DMS53 treated with DMSO at 0.1 percent for 48 hours (cell line): ENCODE measurements at regions not wholly inside any gene's neighbourhood (a gene's known extent, or its start where the extent isn't known, plus 50 kb on each side); places are given as distances from the start of the nearest gene placed in this dataset.
"Not testable (repeated sequence)": the region's sequence is repeated elsewhere in the genome, so short reads cannot be mapped to it uniquely, and the experiment has no call there.

Source experiments
- DNase-seq: peaks from one replicate; lab custom pipeline; 2025; ENCODE audit not compliant: unreplicated experiment; lab: John Stamatoyannopoulos, UW

DNA sequence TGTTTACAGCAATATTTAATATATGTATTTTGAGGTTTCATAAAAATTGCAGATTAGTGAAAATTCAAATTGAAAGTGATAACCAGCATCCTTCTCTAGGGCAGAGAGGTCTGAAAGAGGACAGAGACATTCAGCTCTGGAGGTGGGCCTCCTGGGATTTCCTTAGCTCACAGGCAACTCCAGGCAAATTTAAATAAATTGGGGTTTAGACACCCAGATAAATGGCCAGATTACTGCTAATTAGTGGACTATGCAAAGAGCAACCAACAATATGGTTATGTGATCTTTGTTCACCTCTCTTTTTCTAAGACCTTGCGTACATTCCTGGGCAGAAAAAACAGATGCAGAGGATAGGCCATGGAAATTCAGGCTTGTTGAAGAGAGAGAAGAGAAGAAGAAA lies 1282.8 kb upstream of the ACVR2A start:
- DNase-seq: no peak

DNA sequence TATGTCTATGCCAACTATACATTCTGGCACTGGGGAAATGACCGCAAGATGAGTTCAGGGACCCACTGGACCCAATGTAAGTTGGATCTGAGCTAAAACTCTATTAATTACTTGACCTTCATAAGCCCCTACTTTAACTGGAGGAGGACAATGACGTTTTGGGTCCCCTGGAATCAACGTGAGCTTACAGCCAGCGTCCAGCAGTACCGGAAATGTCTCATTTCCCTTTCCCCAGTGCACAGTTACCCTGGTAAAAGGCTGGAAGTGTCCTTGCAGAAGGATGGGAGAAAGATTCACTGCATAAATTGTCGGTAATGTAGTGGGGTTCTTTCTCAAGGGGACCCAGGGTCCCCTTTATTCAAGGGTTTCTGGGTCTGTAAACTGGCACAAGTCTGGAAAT lies 1297.6 kb upstream of the ACVR2A start:
- no peak for DNase-seq

DNA sequence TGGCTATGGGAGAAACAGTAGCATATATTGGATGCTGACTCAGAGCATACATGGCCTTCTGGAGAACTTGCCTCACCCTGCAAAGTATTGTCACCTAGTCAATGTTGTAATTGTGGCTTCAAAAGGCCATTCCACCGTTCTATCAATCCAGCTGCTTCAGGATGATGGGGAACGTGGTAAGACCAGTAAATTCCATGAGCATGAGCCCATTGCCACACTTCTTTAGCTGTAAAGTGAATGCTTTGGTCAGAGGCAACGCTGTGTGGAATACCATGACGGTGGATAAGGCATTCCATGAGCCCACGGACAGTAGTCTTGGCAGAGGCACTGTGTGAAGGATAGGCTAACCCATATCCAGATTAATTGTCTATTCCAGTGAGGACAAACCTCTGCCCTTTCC lies 1300.1 kb upstream of the ACVR2A start:
- DNase-seq: no peak

DNA sequence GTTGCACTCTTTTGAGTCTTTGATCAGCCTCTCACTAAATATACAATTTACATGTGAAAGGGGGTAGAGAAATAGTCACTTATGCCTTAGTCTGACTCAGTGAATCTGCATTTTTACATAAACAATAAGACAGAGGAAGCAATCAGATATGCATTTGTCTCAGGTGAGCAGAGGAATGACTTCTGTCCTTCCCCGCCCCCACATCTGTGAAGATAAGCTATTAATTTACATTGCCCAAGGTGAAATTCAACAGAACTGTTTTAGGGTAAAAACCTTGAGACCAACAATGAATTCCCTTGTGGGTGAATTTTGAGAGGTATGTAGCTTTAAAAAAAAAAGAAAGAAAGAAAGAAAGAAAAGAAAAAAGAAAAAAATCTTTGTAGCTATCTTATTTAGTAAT lies 1302.9 kb upstream of the ACVR2A start:
- DNase-seq: no peak

DNA sequence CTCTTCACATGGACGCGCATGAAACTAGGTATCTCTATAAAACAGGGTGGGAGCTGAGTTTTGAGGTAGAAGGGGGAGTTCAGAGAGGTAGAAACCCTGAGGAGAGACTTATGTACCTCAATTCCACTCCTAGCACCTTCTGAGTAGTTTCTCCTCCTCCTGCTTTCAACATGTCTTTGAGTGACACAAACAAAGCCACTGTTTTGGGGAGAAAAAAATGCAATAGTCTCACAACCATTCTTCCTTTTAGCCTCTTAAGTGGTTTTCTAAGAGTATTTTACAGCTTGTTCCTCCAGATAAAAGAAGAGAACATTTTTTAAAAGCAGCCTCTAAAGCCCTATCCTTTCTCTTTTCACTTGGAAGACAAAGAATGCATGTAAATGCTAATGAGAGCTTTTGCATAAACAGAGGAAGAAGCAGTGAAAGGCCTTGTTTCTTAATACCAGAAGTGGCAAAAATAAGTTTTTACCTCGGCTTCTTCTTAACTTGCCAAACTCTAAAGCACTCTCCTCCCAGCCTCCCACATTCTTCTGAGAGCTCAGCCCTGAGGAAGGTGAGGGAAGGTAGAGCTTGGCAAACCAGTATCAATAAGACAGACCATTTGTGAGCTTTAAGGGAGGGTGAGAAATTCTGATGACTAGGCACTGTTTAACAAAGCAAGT lies 1304.4 kb upstream of the ACVR2A start:
- no peak for DNase-seq

DNA sequence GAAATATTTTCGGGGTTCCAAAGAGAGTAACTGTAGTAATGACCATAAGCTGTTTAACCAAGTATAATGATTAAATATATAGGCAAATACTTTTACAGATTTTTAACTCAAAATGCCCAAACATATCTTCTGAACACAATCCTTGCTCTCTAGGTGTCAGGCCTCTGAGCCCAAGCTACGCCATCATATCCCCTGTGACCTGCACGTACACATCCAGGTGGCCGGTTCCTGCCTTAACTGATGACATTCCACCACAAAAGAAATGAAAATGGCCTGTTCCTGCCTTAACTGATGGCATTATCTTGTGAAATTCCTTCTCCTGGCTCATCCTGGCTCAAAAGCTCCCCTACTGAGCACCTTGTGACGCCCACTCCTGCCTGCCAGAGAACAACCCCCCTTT lies 1305.1 kb upstream of the ACVR2A start:
- not testable (repeated sequence) for DNase-seq

DNA sequence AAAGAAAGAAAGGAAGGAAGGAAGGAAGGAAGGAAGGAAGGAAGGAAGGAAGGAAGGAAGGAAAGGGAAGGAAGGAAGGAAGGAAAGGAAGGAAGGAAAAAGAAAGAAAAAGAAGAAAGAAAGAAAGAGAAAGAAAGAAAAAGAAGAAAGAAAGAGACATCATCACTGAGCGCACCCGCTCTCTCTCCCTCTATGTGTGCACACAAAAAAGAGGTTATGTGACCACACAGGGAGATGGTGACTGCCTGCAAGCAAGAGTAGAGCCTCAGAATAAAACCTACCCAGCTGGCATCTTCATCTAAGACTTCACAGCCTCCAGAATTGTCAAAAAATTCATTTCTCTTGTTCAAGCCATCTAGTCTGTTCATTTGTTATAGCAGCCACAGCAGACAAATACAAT lies 1307.4 kb upstream of the ACVR2A start:
- DNase-seq: no peak

DNA sequence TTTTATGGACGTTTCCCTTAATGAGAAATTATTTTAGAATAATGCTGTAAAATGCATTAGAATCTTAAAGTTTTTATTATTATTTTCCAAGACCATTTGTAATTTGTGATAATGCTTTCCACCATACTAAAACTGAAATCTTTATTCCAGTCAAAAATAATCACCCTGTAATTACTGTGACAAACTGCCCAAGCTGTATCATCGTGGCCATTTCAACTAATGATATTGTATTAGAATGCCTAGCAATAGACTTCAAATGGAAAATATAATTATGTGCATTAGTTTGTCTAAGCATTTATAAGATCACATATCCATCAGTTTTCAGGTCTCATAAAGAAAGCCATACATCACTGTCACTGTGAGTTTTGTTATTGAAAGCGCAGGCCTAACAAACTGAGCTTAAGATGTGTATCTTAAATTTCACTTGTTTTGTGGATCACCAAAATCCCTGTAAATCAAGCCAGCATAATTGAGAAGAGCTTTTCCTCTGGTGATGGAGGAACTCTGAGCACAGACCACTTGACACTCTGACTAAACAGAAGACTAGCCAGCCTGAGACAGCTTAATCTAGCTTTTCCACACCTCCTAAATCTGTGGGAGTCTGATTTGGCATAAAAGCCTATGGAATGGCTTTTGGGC lies 1312.2 kb upstream of the ACVR2A start:
- no peak for DNase-seq

DNA sequence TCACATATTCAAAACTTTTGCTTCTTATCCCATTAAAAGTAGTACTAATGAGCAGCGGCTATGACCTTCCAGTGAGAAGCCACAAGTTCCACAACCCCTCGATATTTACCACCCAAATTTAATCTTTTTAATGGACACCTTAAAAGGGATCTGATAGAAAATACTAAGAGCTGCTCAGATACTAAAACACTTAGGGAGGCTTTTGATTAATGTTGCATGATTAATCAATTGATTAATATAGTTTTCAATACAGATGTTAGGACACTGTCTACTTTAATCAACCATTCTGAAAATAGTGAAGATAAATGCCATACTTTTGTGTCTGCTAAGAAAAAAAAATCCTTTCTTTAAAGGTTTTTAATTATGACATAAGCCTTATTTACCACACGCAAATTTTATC lies 1312.8 kb upstream of the ACVR2A start:
- no peak for DNase-seq

DNA sequence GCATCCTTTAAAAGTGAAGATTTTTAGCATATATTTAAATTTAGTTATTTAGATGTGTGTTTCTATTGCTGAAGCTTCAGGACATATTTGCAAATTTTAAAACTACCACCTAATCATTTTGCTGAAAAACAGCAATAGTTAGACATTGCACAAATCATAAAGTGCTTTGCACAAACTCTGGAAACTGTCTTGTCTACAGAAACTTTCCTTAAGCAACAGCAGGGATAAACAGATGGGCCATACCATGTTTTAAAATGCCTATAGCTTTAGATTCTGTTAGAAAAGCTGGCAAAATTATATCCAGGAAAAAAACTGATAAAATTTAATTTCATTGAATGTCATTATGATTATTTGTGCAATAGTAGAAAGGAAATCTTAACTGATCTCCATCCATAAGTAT lies 1313.9 kb upstream of the ACVR2A start:
- no peak for DNase-seq

DNA sequence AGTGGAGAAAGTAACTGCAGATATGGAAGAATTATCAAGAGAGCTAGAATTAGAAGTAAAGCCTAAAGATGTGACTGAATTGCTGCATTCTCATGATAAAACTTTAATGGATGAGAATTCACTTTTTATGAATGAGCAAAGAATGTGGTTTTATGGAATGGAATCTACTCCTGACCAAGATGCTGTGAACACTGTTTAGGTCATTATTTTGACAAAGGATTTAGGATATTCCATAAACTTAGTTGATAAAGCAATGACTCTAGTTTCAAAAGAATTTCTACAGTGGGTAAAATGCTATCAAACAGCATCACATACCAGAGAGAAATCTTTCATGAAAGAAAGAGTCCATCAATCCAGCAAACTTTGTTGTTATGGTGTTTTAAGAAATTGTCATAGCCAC lies 1317.7 kb upstream of the ACVR2A start:
- no peak for DNase-seq

DNA sequence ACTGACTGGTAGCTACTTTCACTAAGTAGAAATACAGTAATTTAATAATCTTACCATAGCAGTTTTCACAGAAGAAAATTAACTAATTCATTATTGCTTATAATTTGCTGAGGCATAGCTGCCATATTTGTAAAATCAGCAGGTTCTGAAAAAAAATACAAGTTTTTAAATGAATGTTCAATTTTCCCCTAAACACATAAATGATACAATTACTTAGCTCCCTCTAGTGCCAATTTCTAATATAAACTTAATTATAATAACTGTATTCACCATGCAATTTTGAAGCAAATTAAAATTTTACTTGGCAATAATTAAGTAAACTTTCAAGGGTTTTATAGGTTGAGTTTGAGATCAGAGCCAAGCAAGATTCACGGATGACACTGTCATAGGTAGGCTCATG lies 1321.6 kb upstream of the ACVR2A start:
- DNase-seq: no peak

DNA sequence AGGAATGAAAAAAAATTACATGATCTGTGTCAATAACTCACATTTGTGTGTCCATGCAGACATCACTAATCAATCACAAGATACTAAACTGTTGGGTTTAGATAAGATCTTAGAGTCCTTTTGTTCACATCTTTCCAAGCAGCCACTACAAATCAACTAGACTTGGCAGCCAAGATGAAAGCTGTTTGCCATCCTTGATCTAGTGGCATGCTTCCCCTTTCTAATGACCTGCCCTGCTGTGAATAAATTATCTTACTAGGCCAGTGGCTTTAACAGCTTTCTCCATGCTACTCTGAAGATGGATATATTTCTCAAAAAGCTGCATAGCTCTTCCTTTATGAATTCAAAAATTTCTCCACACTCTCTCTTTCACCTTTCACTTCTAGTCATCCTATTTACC lies 1338.0 kb upstream of the ACVR2A start:
- no peak for DNase-seq

DNA sequence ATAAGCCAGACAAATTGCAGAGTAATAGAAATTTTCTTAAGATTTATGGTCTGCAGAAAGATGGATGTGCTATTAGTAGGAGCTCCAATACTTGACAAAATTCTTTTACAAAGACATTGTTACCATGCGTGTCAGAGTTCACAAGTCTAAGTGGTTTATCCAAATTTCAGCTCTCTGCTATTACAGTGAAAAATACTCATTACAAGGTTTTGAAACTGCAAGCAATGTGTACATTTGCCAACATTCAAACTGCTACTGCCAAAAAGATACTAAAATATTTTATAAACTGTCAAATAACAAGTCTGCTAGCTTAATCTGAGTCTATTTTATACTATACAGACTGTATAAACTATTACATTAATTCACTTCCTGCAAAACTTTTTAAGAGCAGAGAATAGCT lies 1341.5 kb upstream of the ACVR2A start:
- no peak for DNase-seq

DNA sequence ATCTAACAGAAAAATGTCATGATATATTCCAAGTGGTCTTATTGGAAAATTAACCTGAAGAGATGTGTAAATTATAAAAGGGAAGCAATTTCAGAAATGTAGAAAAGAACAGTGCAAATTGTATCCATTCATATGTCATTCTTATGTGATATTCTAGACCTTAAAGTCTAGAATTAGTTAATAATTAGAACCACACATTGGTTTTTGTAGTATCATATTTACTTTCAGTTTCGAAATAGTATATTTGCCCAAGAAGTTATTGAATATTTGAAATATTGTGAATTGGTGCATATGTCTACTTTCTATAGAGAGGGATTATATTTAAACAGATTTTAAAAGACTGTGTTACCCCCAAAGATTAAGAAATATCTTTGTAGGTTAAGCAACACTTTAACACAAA lies 1348.6 kb upstream of the ACVR2A start:
- DNase-seq: no peak

DNA sequence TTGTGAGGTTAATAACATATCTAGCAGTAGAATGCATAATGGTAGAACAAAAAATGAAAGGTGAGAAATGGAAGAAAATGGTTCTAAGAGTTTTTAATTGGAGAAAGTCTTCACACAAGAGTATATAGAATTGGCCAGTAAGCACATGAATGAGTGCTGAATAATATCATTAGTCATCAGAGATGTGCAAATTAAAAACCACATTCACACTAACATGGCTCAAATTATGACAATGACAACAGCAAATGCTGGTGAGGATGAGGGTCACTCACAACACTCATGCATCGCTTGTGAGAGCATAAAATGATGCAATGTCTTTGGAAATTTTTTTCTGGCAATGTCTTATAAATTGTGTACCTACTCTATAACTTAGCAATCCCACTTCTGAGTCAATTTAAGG lies 1355.4 kb upstream of the ACVR2A start:
- DNase-seq: no peak

DNA sequence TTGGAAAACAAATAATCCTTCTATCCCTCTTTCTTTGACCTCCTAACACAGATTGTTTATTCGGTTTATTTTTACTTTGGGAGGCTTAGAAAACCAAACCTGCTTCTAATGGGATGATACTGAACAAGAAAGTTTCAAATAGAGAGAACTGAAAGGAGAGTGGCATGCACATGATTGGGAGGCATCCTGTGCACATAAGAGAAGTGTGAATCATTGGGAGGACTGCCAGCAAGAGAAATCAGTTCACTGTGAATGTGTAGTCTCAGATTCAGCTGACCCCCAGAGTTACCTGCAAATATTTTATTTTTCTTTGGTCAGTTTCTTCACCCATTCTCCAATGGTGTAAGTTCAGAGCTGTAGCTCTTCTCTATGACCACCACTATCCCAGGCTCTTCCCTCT lies 1363.2 kb upstream of the ACVR2A start:
- DNase-seq: no peak

DNA sequence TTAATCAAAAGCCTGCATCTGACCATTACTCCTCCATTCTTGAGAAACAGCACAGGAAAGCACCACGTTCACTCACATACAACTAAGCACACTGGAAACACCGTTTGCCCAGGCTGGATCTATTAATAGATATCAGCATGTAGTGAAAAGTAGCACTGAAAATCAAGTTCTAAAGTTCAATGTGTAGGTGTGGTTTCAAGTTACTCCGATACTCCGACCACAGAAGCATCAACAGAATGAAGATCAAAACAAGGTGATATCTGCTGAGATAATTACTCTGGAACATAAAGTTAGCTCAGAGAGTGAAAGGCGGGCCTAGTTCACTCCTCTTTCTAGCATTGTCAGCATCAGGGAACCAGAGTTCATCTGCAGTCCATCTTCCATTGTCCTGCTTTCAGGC lies 1367.4 kb upstream of the ACVR2A start:
- DNase-seq: no peak

DNA sequence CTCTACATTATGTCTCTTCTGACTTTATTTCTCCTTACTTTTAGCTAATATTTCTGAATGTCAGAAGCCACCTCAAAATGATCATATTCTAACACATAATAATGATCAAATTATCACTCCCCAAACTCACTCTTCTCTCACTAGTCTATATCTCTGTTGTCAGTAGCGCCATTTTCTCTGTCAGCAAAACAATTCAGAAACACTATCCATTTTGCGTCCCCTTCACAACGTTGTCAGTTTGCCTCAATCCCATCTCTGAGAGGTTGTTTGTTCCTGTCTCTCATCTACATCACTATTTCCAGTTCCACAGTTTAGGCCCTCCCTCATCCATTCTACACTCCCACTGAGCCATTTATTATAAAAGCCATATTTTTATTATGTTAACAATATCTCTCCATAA lies 1376.3 kb upstream of the ACVR2A start:
- DNase-seq: no peak

DNA sequence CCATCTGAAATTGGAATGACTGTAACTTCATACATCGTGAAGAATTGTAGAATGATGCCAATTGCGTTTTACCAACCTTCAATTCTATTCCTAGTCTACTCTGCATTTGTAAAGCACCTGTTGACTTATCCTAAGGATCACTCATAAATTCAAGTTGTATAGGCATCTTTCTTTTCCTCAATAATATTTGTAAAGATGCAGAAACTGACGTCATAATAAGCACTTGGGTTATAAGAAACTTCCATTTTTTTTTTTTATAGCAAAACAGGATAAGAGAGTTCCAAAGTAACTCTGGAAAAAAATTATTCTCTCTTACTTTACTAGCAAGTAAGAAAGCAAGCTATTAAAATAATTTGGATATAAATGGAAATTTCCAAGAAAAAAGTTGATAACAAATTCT lies 1377.4 kb upstream of the ACVR2A start:
- no peak for DNase-seq

DNA sequence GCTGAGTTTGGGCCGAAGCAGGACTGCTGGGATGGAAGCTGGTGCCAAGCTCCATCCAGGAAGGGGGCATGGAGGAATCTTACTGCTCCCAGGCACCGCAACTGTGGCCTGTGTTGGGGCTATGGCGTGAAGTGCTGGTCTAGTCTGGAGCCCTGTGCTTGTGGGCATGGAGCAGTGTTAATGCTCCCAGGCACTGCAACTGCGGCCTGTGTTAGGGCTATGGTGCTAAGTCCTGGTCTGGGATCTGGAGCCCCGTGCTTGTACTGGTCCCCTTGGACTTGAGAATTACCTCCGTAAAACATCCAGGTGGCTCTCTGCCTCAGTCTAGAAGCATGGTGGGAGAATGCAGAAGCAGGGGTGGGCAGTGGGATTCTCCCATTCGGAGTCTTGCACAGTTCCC lies 1379.4 kb upstream of the ACVR2A start:
- DNase-seq: no peak

DNA sequence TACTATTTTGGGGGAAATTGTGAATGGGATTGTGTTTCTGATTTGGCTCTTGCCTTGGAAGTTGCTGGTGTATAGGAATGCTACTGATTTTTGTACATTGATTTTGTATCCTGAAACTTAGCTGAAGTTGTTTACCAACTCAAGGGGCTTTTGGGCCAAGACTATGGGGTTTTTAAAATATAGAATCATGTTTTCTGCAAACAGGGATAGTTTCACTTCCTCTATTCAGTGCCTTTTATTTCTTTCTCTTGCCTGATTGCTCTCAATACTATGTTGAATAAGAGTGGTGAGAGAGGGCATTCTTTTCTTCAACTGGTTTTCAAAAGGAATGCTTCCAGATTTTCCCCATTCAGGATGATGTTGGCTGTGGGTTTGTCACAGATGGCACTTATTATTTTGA lies 1383.8 kb upstream of the ACVR2A start:
- DNase-seq: no peak

DNA sequence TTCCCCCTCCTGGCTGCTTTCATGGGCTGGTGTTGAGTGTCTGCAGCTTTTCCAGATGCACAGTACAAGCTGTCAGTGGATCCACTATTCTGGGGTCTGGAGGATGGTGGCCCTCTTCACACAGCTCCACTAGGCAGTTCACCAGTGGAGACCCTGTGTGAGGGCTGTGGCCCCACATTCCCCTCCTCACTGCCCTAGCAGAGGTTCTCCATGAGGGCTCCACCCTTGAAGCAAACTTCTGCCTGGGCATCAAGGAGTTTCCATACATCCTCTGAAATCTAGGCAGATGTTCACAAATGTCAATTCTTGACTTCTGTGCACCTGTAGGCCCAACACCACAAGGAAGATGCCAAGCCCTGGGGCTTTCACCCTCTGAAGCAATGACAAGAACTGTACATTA lies 1386.2 kb upstream of the ACVR2A start:
- DNase-seq: no peak
